GM10266 (cell line): ENCODE measurements at regions not wholly inside any gene's neighbourhood (a gene's known extent, or its start where the extent isn't known, plus 50 kb on each side); places are given as distances from the start of the nearest gene placed in this dataset.

ENCODE experiments used
- DNase-seq: peaks from one replicate; pipeline ENCODE4 v3.0.0; 2012; ENCODE audit errors: extremely low spot score
- CTCF ChIP-seq: IDR thresholded peaks from 2 replicates; pipeline ENCODE4 v1.5.1; 2012; ENCODE audit warnings: mild to moderate bottlenecking, low read depth; ENCODE audit not compliant: control insufficient read depth, insufficient read depth; ENCODE audit errors: missing control alignments

- DNase-seq = no peak
- TF ChIP-seq CTCF = no peak
Measured at GRCh38 chr12:84704856-84705255, 207.7 kb downstream of the SLC6A15 start.

DNA sequence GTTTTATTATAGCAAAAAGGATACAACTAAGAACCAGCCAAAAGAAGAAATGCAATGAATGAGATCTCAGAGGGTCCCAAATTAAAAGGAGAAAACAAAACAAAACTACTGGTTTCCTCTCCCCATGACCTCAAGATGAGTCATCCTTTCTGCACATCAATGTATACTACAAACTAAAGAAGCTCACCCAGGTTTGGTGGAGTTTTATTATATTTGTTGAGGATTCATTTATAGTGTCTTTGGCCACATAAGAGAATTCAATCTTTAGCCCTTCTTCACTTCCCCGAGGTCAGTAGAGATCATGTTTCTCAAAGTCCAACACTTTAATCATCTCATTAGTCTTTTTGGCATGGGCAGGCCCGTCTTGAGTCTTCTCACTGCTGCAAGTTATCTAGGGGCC lies 210.6 kb downstream of the SLC6A15 start:
- no peak for DNase-seq
- no peak for TF ChIP-seq CTCF

DNA sequence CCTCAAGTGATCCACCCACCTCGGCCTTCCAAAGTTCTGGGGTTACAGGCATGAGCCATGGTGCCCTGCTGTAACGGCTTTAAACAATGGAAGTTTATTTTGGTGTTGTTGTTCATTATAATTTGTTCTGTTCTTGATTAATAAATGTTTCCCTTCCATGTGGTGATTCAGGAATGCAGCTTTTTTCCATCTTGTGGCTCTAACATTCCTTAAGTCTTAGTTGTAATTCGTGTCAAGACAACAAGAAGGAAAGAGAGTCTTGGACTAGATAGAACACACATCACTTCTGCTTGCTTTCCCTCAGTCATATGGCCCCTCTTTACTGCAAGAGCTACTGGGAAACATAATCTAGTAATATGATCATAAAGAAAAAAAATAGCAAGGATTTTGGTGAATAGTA lies 211.6 kb downstream of the SLC6A15 start:
- DNase-seq = no peak
- TF ChIP-seq CTCF = no peak

GRCh38 chr12:84698576-84699333 lies 213.8 kb downstream of the SLC6A15 start:
- TF ChIP-seq CTCF = no peak
- DNase-seq = no peak

DNA sequence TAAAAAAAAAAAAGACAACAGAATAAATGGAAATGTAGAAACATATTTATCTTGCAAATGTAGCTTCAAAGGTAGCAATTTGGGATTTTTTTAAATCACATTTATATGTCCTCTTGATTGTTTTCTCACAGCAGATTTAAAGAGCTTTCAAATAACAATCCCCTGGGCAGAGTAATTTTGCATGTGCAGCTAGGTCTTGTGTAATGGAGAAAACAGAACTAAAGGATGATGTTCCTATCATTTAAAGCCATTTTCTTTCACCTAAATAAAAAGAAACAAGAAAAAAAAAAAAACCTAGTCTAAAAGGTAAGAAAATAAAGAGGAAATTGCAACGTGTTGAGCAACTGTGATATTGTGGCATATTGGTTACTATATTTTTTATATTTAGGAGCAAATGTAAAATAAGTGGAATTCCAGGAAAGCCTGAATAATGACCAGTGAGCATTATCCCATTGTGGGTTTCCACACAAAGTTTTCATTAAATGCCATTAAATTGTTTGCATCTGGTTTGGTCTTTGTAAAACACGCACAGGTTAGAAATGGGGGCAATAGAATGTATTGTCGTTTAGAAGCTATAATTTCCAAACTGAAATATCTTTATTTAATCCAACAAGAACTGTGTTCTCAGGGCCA lies 215.6 kb downstream of the SLC6A15 start:
- no peak for TF ChIP-seq CTCF
- no peak for DNase-seq

DNA sequence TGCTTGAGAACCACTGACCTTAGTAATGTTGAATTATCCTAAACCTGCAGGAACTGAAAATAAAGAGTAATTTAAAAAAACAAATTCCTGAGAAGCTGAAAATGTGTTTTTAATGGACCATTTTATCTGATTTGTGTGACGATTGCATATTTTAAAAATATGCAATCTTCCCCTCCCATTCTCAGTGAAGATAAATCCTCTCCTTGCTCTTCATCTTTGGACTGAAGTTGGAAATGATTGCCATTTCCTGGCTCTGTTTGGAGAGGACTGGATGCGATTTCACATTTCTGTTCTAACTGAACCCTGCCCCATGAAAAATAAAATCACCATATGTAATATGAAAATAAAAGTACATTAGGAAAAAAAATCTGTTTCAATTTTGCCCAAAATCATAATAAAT lies 216.3 kb downstream of the SLC6A15 start:
- no peak for TF ChIP-seq CTCF
- DNase-seq = no peak

DNA sequence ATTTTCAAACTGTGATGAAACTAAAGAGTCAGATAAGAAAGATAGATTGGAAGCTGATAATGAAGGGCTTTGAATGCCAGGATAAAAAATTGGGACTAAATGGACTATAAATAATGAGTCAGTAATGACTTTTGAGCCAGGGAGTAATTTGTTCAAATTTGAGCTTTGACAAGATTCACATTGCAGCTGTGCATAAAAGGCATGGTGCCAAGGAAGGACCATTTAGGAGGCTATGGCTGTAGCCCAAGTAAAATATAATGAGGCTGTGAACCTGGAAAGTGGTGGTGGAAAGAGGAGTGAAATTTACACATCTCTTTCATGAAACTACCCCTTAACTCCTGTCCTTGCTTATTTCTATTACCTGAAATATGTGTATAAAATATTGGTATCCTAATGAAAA lies 218.5 kb downstream of the SLC6A15 start:
- DNase-seq = no peak
- no peak for TF ChIP-seq CTCF
